PFSK-1 (cell line): ENCODE measurements at regions not wholly inside any gene's neighbourhood (a gene's known extent, or its start where the extent isn't known, plus 50 kb on each side); places are given as distances from the start of the nearest gene placed in this dataset.

Experiments used
- FOXP2 ChIP-seq: optimal IDR thresholded peaks from 2 replicates; pipeline ENCODE3; 2011; ENCODE audit warnings: borderline replicate concordance, control low read depth, inconsistent platforms; ENCODE audit not compliant: insufficient read depth; ENCODE audit errors: extremely low read length, extremely low read depth
- POLR2AphosphoS5 ChIP-seq: IDR thresholded peaks from 2 replicates; pipeline ENCODE4 v1.6.1; 2012; ENCODE audit warnings: low read depth, mild to moderate bottlenecking, control low read depth, low read length, moderate library complexity
- REST ChIP-seq, 2 experiments: IDR thresholded peaks; 2 replicates each; pipeline versions ENCODE4 v1.6.1 to v1.8.0; 2011 to 2012; ENCODE audit warnings: low read depth in 2 of 2, low read length in 2 of 2, control low read depth in 1 of 2, inconsistent platforms in 1 of 2, mild to moderate bottlenecking in 1 of 2, moderate library complexity in 1 of 2; ENCODE audit not compliant: insufficient read depth in 1 of 2
- SIN3A ChIP-seq: IDR thresholded peaks from 2 replicates; pipeline ENCODE4 v1.6.1; 2012; ENCODE audit warnings: mild to moderate bottlenecking, low read length, moderate library complexity, borderline replicate concordance; ENCODE audit not compliant: insufficient read depth
- TAF1 ChIP-seq: IDR thresholded peaks from 2 replicates; pipeline ENCODE4 v1.6.1; 2012; ENCODE audit warnings: low read length, control low read depth, borderline replicate concordance; ENCODE audit not compliant: insufficient read depth

GRCh38 chr21:26686705-26687104 is 113.6 kb upstream of the CYYR1 start:
- no peak for TF ChIP-seq REST (IDR thresholded peaks at IDR 0.05; ENCODE audit: insufficient read depth in 1 of 2, low read depth in 2 of 2, low read length in 2 of 2)

- TF ChIP-seq POLR2AphosphoS5: no peak
- no peak for TF ChIP-seq TAF1
- no peak for TF ChIP-seq REST (IDR thresholded peaks at IDR 0.05; ENCODE audit: insufficient read depth in 1 of 2, low read depth in 2 of 2, low read length in 2 of 2)
- no peak for TF ChIP-seq FOXP2
- TF ChIP-seq SIN3A: no peak
Observed at GRCh38 chr21:26686278-26686677, 113.2 kb upstream of the CYYR1 start.

- TF ChIP-seq FOXP2: no peak
- no peak for TF ChIP-seq SIN3A
- no peak for TF ChIP-seq REST (IDR thresholded peaks at IDR 0.05; ENCODE audit: insufficient read depth in 1 of 2, low read depth in 2 of 2, low read length in 2 of 2)
- TF ChIP-seq POLR2AphosphoS5: no peak
- no peak for TF ChIP-seq TAF1
Observed at GRCh38 chr21:26684889-26685288, 111.8 kb upstream of the CYYR1 start.

- TF ChIP-seq SIN3A: no peak
- no peak for TF ChIP-seq REST (IDR thresholded peaks at IDR 0.05; ENCODE audit: insufficient read depth in 1 of 2, low read depth in 2 of 2, low read length in 2 of 2)
- TF ChIP-seq TAF1: no peak
- TF ChIP-seq POLR2AphosphoS5: no peak
- no peak for TF ChIP-seq FOXP2
Observed at GRCh38 chr21:26683996-26684395, 110.9 kb upstream of the CYYR1 start.

GRCh38 chr21:26679284-26679683 is 106.2 kb upstream of the CYYR1 start:
- TF ChIP-seq TAF1: no peak
- no peak for TF ChIP-seq REST (IDR thresholded peaks at IDR 0.05; ENCODE audit: insufficient read depth in 1 of 2, low read depth in 2 of 2, low read length in 2 of 2)
